C1 segment of cervical spinal cord (tissue), 14 donors: ENCODE measurements at regions not wholly inside any gene's neighbourhood (a gene's known extent, or its start where the extent isn't known, plus 50 kb on each side); places are given as distances from the start of the nearest gene placed in this dataset.
"Not testable (repeated sequence)": the region's sequence is repeated elsewhere in the genome, so short reads cannot be mapped to it uniquely, and the experiment has no call there.

Experiments
- DNase-seq, 14 donors: peaks; one replicate each; lab custom pipeline; 2025; lab: John Stamatoyannopoulos, UW

DNA sequence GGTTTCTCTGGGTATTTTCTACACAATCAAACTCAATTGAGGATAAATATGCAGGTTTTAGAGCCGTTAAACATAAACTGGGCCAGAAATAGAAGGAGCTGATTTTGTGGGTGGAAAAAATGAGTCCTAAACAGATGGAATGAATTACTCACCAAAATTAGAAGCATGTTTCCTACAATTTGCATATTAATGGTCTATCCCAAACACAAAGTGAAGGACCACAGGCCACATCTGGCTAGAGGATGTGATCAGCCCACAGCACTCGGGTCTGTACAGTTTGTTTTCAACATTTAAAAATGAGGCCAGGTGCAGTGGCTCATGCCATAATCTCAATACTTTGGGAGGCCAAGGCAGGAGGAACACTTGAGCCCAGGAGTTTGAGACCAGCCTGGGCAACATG lies 296.3 kb downstream of the PREX1 start:
- no peak for DNase-seq

DNA sequence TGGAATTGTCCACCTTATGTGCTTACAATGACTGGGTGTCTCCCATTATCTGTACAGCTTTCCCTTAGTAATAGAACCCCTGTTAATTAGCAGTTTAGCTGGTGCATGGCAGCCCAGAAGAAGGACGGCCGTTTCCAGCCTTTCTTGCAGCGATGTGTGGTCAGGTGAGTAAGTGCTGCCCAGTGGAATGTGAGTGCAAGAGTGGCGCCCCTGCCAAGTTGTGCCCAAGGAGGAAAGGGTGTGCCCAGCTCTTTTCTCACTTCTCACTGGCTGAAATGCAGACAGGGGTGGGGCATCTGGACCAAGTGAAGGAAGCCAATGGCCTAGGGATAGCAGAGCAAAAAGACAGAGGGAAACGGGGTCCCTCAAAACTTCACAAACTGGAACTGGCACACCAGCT lies 296.8 kb downstream of the PREX1 start:
- no peak for DNase-seq

DNA sequence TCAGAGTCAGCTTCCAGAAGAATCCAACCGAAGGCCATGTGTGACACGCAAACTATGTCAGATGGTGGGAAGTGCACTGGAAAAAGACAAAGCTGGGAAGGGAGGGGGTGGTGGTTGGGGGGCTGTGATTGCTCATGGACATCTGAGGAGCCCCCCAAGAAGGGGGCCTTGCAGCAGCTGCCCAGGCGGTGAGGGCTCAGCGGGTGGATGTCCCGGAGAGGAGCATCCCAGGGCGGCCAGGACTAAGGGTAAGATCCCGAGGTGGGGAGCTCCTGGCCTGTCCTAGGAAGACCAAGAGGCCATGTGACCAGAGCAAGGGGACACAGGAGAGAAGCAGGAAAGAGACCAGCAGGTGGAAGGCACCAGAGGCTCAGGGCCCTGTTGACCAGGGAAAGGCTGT lies 299.5 kb downstream of the PREX1 start:
- no peak for DNase-seq

DNA sequence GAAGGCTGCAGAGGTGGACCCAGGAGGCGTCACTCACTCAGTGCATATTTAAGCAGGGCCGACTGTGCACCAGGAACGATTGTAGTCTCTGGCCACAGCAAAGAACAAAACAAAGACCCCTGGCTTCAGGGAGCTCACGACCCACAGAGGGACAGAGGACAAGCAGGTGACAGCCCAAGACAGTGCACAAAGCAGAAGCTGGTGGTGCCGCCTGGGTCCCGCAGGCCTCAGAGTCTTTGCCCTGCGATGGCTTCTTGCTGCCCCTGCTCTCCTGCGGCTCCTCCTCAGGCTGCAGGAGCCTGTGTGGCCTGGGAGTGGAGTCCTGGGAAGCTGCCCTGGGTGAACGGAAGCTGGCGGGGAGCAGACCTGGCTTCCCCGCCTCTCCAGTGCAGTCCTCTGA lies 300.0 kb downstream of the PREX1 start:
- no peak for DNase-seq

DNA sequence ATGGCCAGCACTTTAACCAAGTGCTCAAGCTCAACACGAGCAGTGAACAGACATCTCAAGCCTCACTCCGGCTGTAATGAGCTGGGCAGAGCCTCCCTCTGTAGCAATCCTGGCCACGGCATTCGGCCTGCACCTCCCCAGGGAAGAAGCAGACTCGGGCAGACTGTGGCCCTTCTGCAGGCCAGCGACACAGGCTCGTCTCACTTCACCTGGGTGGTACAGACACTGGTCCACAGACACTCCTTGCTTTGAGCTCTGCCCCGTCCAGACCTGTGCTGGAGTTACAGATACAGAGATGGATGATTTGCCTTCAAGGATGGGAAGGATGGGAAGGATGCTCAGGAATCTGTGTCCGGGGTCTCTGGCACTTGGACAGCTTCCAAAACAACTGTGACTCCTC lies 300.9 kb downstream of the PREX1 start:
- no peak for DNase-seq

DNA sequence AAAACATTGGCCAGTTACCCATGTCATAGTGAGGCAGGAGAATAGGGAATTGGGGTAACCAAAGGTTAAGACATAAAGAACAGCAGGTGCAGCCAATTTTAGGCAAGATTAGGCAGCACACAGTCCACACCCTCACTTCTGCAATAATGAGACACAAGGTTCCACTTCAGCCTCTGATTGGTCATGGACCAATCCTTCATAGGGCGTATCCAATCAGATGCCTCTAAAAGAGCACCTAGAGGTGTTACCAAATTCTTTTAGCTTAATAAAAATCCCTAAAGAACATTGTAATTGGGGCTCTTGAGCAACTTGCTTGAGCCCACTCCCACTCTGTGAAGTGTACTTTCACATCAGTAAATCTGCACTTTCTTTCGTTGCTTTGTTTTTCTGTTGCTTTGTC lies 302.4 kb downstream of the PREX1 start:
- DNase-seq, result no peak

DNA sequence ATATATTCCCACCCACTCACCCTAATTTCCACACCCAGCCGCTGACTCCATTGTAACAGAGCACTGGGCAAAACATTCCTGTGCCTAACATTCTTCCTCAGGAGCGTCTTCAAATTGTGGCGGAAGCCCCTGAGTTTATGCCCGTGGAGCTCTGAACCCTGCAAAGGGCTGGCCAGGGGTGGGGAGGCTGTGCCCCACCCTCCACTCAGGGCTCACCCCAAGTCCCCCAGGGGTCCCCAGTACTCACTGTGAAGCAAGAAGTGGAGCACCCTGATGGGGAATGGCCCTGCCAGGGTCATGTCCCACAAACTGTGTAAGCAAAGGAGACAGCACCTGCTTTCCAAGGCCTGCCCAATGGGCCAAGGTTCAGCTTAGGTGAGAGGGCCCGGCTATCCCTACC lies 303.2 kb downstream of the PREX1 start:
- no peak for DNase-seq

DNA sequence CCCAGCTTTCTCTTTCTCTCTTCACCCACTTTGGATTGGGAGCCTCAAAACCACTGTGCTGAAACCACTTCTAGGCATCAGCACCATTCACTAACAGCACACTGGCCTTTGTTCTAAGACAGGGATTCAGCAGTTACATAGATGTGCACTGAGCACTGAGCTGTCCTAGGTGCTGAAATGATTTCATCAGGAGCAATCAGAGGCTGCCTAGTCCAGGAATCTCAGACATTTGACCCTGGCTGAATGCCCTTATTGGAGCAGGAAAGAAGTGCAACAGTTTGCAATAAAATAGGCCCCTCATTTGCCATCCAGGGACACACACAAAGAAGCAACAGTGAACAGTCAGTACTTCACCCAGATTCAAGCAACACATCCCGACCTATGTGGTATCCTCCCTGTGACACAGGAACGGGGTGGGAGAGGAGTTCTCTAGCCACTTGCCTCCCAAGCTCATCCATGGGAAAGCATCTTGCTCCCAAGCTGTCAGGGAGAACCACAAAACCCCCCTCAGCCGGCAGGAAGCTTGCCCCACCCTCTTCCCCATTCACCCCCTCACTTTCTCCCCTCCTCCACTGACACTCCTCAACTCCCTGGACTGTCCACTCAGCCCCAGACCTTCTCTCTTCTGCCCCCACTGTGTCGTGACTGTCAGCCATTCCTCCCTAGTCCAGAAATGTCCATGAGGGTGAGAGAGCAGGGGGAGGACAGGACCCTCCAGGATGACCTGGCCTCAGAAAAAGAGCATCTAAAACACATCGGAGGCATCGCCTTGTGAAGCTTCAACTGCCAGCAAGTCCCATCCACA lies 304.4 kb downstream of the PREX1 start:
- no peak for DNase-seq

DNA sequence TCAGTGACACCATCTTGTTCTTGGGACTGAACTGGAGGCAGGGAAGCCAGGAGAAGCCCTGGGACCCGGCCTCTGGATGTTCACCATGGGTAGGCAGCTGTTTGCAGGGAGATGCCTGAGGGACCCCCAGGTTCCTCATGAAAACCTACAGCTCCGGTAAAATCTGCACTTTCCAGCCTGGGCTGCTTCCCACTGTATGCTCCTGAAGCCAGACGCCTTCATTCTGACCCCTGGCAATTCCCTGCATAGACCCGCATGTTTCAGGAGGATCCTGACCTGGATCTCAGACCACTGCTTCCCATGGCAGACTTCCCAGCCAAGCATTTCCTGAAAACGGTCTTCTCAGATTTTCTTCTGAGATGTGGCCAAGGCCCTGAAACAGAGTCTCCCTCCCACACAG lies 306.7 kb downstream of the PREX1 start:
- DNase-seq, result no peak

DNA sequence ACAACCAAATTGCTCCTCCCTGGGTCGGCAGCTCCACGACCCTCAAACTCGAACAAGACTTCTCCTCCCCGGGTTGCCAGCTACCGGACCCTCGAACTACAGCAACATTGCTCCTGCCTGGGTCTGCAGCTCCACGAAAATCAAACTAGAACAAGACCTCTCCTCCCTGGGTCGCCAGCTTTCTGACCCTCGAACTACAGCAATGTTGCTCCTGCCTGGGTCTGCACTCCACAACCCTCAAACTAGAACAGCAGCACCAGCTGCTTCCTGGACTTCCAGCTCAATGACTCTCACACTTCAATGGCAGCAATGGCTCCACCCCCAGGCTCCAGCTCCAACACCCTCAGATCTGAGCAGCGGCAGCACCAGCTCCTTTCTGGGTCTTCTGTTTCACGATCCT lies 311.6 kb downstream of the PREX1 start:
- DNase-seq, result not testable (repeated sequence)

DNA sequence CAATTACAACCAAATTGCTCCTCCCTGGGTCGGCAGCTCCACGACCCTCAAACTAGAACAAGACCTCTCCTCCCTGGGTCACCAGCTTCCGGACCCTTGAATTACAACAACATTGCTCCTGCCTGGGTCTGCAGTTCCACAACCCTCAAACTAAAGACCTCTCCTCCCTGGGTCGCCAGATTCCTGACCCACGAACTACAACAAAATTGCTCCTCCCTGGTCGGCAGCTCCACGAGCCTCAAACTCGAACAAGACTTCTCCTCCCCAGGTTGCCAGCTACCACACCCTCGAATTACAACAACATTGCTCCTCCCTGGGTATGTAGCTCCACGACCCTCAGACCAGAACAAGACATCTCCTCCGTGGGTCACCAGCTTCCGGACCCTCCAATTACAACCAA lies 313.2 kb downstream of the PREX1 start:
- not testable (repeated sequence) for DNase-seq

DNA sequence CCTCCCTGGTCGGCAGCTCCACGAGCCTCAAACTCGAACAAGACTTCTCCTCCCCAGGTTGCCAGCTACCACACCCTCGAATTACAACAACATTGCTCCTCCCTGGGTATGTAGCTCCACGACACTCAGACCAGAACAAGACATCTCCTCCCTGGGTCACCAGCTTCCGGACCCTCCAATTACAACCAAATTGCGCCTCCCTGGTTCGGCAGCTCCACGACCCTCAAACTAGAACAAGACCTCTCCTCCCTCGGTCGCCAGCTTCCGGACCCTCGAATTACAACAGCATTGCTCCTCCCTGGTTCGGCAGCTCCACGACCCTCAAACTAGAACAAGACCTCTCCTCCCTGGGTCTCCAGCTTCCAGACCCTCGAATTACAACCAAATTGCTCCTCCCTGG lies 315.3 kb downstream of the PREX1 start:
- not testable (repeated sequence) for DNase-seq

DNA sequence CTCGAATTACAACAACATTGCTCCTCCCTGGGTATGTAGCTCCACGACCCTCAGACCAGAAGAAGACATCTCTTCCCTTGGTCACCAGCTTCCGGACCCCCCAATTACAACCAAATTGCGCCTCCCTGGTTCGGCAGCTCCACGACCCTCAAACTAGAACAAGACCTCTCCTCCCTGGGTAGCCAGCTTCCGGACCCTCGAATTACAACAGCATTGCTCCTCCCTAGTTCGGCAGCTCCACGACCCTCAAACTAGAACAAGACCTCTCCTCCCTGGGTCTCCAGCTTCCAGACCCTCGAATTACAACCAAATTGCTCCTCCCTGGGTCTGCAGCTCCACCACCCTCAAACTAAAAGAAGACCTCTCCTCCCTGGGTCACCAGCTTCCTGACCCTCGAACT lies 322.7 kb downstream of the PREX1 start:
- DNase-seq, result not testable (repeated sequence)

DNA sequence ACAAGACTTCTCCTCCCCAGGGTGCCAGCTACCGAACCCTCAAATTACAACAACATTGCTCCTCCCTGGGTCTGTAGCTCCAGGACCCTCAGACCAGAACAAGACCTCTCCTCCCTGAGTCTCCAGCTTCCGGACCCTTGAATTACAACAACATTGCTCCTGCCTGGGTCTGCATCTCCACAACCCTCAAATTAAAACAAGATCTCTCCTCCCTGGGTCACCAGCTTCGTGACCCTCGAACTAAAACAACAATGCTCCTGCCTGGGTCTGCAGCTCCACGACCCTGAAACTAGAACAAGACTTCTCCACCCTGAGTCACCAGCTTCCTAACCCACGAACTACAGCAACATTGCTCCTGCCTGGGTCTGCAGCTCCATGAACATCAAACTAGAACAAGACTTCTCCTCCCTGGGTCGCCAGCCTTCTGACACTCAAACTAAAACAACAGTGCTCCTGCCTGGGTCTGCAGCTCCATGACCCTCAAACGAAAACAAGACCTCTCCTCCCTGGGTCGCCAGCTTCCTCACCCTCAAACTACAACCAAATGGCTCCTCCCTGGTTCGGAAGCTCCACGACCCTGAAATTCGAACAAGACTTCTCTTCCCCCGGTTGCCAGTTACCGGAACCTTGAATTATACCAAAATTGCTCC lies 324.5 kb downstream of the PREX1 start:
- DNase-seq, result no peak

DNA sequence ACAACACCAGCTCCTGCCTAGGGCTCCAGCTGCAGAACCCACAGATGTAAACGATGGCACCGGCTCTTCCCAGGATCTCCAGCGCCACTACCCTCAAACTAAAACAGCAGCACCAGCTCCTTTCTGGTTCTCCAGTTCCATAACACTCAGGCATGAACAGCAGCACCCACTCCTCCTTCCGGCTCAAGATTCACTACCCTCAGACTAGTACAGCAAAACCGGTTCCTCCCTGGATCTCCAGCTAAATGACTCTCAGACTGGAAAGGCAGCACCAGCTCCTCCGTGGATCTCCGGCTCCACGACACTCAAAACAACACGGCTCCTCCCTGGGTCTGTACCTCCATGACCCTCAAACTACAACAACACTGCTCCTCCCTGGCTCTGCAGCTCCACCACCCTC lies 325.0 kb downstream of the PREX1 start:
- DNase-seq, result no peak

DNA sequence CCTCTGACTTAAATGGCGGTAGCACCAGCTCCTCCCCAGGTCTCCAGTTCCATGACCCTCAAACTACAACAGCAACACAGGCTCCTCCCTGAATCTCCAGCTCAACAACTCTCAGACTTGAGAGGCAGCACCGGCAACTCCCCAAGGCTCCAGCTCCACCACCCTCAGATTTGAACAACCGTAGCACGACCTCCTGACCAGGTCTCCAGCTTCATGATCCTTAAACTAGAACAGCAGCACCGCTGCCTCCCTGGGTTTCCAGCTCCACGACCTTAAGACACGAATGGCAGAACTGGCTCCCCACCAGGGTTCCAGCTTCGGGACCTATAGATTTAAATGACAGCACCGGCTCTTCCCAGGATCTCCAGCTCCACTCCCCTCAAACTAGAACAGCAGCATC lies 325.8 kb downstream of the PREX1 start:
- DNase-seq, result no peak

DNA sequence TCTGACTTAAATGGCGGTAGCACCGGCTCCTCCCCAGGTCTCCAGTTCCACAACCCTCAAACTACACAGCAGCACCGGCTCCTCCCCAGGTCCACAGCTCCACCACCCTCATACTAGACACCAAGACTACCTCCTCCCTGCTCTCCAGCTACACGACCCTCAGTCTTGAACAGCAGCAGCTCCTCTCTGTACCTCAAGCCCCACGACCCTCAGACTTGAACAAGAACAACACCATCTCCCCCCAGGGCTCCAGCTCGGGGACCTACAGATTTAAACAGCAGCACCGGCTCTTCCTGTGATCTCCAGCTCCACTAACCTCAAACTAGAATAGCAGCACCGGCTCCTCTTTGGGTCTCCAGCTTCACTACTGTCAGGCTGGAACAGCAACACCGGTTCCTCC lies 326.9 kb downstream of the PREX1 start:
- DNase-seq, result not testable (repeated sequence)

DNA sequence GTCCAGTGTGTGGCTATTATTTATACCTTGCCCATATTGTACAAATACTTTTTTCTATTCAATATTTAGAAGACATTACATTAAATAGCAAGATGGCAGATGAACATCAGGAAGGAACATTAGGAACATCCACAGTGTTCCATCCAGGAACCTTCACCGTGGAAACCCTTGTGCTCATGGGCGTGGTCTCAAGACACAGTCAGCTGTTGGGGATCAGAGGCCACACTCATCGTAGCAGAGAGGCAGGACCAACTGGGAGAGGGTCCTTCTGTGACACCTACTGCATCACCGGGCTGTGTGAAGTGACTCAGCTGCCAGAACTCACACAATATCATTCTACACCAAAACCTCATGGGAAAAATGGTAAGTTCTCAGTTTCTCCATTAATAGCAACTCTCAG lies 328.9 kb downstream of the PREX1 start:
- not testable (repeated sequence) for DNase-seq

DNA sequence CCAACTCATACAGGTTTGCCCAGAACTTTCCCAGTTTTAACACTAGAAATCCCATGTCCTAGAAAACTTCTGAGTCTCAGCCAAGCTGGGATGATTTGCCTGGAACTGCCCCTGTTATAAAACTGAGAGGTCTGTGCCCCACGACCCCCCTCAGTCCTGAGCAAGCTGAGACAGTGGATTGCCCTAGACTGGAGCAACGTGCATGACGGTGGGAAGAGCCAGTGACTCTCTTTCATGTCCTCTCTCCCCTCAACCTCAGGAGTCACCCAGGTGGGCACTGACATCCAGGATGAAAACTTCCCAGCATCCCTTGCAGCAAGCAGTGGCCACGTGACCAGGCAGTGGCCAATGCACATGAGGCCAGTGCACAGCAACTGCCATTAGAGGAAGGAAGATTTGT lies 329.7 kb downstream of the PREX1 start:
- DNase-seq, result not testable (repeated sequence)

DNA sequence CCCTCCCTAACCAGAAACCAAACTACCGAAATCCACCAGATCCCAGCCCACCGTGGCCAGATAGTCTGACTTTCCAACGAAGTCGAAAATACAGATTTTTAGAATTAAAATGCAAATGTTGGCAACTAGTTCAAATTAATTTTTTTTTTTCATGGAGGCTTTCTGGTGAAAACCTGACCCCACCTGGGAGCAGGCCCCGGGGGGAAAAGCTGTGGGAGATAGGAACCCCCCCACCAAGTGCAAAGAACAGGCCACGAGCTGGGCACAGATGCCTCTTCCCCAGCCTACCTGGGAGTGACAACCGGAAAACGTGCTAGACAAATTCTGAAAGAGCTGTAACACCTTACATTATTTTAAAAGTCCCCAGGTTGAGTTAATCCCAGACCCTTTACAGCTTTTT lies 333.8 kb downstream of the PREX1 start:
- DNase-seq, result no peak

DNA sequence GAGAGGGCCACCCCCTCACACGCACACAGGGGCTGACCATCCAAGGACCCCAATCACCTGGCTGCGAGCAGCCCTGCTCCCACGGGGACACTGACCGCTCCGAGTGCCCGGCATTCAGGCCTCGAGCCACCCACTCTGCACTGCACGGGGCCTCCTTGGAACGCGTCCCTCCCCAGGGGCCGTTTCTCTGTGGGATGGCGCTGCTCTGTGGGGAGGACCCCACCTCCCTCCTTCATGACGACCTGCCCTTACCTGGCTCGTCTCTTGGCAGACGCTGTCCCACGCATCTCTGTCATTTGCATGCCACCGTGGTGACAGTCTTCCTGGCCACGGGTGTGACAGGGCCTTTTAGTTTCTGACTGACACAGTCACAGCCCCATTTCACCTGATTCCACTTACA lies 334.5 kb downstream of the PREX1 start:
- DNase-seq, result not testable (repeated sequence)

DNA sequence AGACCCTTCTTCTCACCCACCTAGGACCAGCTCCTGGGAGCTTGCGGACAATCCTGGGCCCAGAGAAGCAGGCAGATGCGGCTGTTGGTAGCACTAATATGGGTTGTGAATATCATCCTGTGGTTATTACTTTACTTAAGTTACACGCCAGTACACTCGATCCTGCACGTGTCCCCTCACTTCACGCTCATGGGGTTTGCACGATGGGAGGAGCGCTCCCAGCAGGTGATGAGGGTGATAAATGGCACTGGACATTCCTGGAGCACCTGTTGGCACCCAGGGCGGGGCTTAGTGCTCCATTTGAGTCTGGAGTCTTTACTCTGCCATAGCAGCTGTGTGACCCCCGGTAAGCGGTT lies 335.1 kb downstream of the PREX1 start:
- DNase-seq, result no peak

DNA sequence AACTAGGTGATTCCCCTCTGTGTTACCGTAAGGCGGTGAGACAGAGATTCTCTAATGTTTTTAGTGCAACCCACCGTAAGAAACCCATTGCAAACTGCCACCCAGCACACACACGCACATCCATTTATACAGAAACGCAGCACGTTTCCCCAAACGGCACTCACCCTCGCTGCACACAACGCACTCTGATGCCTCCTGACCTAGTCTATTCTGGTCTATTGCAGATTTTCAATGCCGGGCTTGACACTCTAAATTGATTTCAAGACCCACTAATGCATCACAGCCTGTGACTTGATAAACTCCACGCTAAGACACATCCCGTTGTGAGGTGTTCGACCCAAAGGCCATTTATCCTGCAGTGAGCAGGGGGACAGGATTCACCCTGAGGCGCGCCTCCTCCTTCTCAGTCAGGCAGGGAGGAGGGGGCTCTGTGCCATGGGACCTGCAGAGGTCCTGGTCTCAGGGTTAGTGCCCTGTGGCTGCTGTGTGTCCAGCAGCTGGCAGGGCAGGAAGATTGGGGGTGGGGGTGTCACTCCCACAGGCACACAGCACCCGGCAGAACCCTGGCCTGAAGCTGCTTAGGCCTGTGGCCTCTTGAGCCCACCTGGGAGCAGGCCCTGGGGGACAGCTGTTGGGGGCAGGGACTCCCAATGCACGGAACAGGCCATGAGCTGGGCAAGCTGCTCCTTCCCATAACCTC lies 335.6 kb downstream of the PREX1 start:
- no peak for DNase-seq
